Suprapubic skin (tissue), 4 donors: ENCODE measurements at regions not wholly inside any gene's neighbourhood (a gene's known extent, or its start where the extent isn't known, plus 50 kb on each side); places are given as distances from the start of the nearest gene placed in this dataset.
"Not testable (repeated sequence)": the region's sequence is repeated elsewhere in the genome, so short reads cannot be mapped to it uniquely, and the experiment has no call there.

ENCODE experiments used
- DNase-seq, 2 donors: peaks; one replicate each; pipeline ENCODE4 v3.0.0-alpha.2; 2019; ENCODE audit warnings: low spot score in 2 of 2
- H3K27ac ChIP-seq: fragments of 200-600 bp; sonication (generic); one replicate; pipeline ENCODE4 v1.5.1; 2019
- H3K27me3 ChIP-seq: fragments of 200-600 bp; sonication (generic); one replicate; pipeline ENCODE4 v1.5.1; 2019
- H3K36me3 ChIP-seq: fragments of 200-600 bp; sonication (generic); one replicate; pipeline ENCODE4 v1.5.1; 2019
- H3K4me1 ChIP-seq: fragments of 200-600 bp; sonication (generic); one replicate; pipeline ENCODE4 v1.5.1; 2019
- H3K4me3 ChIP-seq: fragments of 200-600 bp; sonication (generic); one replicate; pipeline ENCODE4 v1.5.1; 2019; ENCODE audit warnings: mild to moderate bottlenecking
- H3K9me3 ChIP-seq: fragments of 200-600 bp; sonication (generic); one replicate; pipeline ENCODE4 v1.5.1; 2019
- EP300 ChIP-seq: sonication (generic); formaldehyde crosslinking; IDR thresholded peaks from one replicate; pipeline ENCODE4 v1.6.1; 2017; ENCODE audit warnings: antibody characterized with exemption
- POLR2A ChIP-seq, 2 donors: fragments of 450-650 bp; IDR thresholded peaks; one replicate each; pipeline ENCODE4 v1.6.1; 2017; ENCODE audit warnings: antibody characterized with exemption in 2 of 2, mild to moderate bottlenecking in 2 of 2, moderate library complexity in 2 of 2
- POLR2AphosphoS5 ChIP-seq, 3 donors: sonication (generic); formaldehyde crosslinking; IDR thresholded peaks; one replicate each; pipeline ENCODE4 v1.6.1; 2017; ENCODE audit warnings: antibody characterized with exemption in 3 of 3
- WGBS: methylation state at CpG from one replicate; pipeline ENCODE4 v1.1.5; 2018; 5-methylcytosine and 5-hydroxymethylcytosine counted together
- TF ChIP-seq, protein P1 (sequence below), 2 donors: fragments of 200-600 bp in 1 of 2; fragments of 450-650 bp in 1 of 2; sonication (generic) in 1 of 2; IDR thresholded peaks; one replicate each; pipeline ENCODE4 v1.5.1; 2016 to 2019; ENCODE audit warnings: antibody characterized with exemption in 2 of 2, mild to moderate bottlenecking in 1 of 2, moderate library complexity in 1 of 2

GRCh38 chr6:4256969-4257368 is 121.6 kb upstream of the ECI2 start:
- no peaks in the 10 kb centered on the region for H3K9me3 ChIP-seq
- 87% methylated on average over 3 of the region's 3 CpGs for WGBS
- DNase-seq: no peak
- H3K27me3 ChIP-seq: no peaks in the 10 kb centered on the region
- no peak overlapping the region for H3K27ac ChIP-seq
- no peak for TF ChIP-seq POLR2AphosphoS5 (IDR thresholded peaks at IDR 0.05)
- TF ChIP-seq, protein P1, sequence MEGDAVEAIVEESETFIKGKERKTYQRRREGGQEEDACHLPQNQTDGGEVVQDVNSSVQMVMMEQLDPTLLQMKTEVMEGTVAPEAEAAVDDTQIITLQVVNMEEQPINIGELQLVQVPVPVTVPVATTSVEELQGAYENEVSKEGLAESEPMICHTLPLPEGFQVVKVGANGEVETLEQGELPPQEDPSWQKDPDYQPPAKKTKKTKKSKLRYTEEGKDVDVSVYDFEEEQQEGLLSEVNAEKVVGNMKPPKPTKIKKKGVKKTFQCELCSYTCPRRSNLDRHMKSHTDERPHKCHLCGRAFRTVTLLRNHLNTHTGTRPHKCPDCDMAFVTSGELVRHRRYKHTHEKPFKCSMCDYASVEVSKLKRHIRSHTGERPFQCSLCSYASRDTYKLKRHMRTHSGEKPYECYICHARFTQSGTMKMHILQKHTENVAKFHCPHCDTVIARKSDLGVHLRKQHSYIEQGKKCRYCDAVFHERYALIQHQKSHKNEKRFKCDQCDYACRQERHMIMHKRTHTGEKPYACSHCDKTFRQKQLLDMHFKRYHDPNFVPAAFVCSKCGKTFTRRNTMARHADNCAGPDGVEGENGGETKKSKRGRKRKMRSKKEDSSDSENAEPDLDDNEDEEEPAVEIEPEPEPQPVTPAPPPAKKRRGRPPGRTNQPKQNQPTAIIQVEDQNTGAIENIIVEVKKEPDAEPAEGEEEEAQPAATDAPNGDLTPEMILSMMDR (IDR thresholded peaks at IDR 0.05): no peak
- TF ChIP-seq POLR2A (IDR thresholded peaks at IDR 0.05): no peak
- no peak for TF ChIP-seq EP300
- H3K36me3 ChIP-seq: no peaks in the 10 kb centered on the region
- H3K4me1 ChIP-seq: peaks cover 21% of the 10 kb centered on the region
- no peak overlapping the region for H3K4me3 ChIP-seq

DNA sequence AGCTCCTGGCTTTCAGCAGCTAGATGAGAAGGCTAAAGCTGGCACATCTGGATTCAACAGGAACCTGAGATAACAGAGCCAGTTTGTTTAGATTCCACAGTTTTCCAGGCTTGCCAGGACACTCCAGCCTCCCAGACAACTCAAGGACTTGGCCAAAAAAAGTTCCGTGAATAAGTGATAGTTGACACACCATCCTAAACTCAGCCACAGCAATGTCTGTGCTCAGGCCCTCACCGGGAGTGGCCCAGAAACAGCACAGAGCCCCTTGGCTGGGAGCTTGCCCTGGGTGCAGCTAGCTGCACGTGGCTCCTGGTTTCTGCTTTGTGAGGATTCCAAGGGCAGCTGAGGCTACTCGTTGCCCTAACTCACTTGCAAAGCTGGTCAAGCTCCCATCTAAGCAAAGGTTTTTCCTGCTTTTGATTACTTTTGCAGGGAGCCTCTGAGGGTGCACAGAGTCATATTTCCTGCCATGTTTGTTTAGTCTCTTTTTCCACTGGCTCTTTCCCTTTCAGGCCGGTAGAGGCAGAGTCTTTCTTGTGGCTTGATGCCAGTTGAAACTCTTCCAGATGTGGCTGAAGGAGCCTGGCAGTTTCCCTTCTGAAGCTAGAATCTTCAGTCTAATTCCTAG is 118.3 kb upstream of the ECI2 start:
- TF ChIP-seq, protein P1 (IDR thresholded peaks at IDR 0.05): peak; percentile 20 to 53
- TF ChIP-seq POLR2AphosphoS5 (IDR thresholded peaks at IDR 0.05): no peak
- H3K27me3 ChIP-seq: no peaks in the 10 kb centered on the region
- peak overlapping the region; percentile 2 for H3K4me3 ChIP-seq
- H3K36me3 ChIP-seq: no peaks in the 10 kb centered on the region
- H3K4me1 ChIP-seq: peaks cover 16% of the 10 kb centered on the region
- 24% methylated on average over 5 of the region's 5 CpGs for WGBS
- no peaks in the 10 kb centered on the region for H3K9me3 ChIP-seq
- DNase-seq: no peak
- H3K27ac ChIP-seq: no peak overlapping the region

DNA sequence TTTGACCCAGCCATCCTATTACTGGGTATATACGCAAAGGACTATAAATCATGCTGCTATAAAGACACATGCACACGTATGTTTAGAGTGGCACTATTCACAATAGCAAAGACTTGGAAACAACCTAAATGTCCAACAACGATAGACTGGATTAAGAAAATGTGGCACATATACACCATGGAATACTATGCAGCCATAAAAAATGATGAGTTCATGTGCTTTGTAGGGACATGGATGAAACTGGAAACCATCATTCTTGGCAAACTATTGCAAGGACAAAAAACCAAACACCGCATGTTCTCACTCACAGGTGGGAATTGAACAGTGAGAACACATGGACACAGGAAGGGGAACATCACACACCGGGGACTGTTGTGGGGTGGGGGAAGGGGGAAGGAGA is 117.1 kb upstream of the ECI2 start:
- not testable (repeated sequence) for H3K36me3 ChIP-seq, H3K9me3 ChIP-seq, DNase-seq, H3K27ac ChIP-seq, H3K4me3 ChIP-seq, H3K27me3 ChIP-seq
- peaks cover 16% of the 10 kb centered on the region for H3K4me1 ChIP-seq
- WGBS: 96% methylated on average over 5 of the region's 5 CpGs

DNA sequence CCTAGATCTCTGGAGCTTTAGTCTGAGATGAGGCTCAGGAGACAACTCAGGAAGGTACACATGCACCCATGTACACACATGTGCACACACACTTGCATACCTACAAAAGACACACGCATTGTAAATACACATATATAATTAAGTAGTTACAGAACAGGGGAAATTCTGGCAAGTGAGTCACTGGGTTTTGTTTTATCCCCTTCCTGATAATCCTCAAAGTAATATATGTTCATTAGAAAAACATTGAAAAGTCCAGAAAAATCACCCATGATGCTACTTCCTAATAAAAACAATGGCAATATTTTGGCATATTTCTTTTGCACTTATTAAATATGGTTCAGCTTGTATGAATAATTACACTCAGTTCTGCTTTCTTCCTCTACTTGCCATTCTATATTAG is 115.3 kb upstream of the ECI2 start:
- Histone ChIP-seq H3K4me1 (peaks cover 16% of the 10 kb centered on the region), H3K4me3 (no peak overlapping the region), H3K27ac (no peak overlapping the region), H3K9me3 (no peaks in the 10 kb centered on the region), H3K27me3 (no peaks in the 10 kb centered on the region), H3K36me3 (no peaks in the 10 kb centered on the region)
- no peak for DNase-seq
- WGBS: 82% methylated on average over 1 of the region's 1 CpG
- no peak for TF ChIP-seq POLR2AphosphoS5 (IDR thresholded peaks at IDR 0.05)
- no peak for TF ChIP-seq EP300
- TF ChIP-seq, protein P1 (IDR thresholded peaks at IDR 0.05): no peak
- no peak for TF ChIP-seq POLR2A (IDR thresholded peaks at IDR 0.05)

GRCh38 chr6:4243832-4244231 is 108.5 kb upstream of the ECI2 start:
- not testable (repeated sequence) for H3K4me1 ChIP-seq, DNase-seq, H3K27me3 ChIP-seq, H3K4me3 ChIP-seq, H3K9me3 ChIP-seq, H3K27ac ChIP-seq, H3K36me3 ChIP-seq
- 91% methylated on average over 1 of the region's 1 CpG for WGBS

- 97% methylated on average over 3 of the region's 3 CpGs for WGBS
- H3K36me3 ChIP-seq: no peaks in the 10 kb centered on the region
Measured at GRCh38 chr6:4243237-4243636, 107.9 kb upstream of the ECI2 start.

More at GRCh38 chr6:4243237-4243636, 107.9 kb upstream of the ECI2 start:
- no peak for DNase-seq
- Histone ChIP-seq H3K4me1 (no peaks in the 10 kb centered on the region), H3K27ac (no peak overlapping the region), H3K4me3 (no peak overlapping the region), H3K9me3 (no peaks in the 10 kb centered on the region), H3K27me3 (no peaks in the 10 kb centered on the region)
- TF ChIP-seq EP300 (no peak), POLR2A (IDR thresholded peaks at IDR 0.05) (no peak), POLR2AphosphoS5 (IDR thresholded peaks at IDR 0.05) (no peak)
- TF ChIP-seq, protein P1 (IDR thresholded peaks at IDR 0.05): no peak
